Bronchial epithelial cell (primary cell): ENCODE measurements at regions not wholly inside any gene's neighbourhood (a gene's known extent, or its start where the extent isn't known, plus 50 kb on each side); places are given as distances from the start of the nearest gene placed in this dataset.

Experiments used
- DNase-seq: peaks from one replicate; pipeline ENCODE4 v3.0.0-alpha.2; 2010; ENCODE audit warnings: low read depth
- FAIRE-seq: peaks from 2 replicates; lab custom pipeline; 2011; peaks lifted over from hg19 to GRCh38; lab: Jason Lieb, UNC
- H3K27me3 ChIP-seq: 2 replicates; pipeline ENCODE4 v1.5.1; 2011; ENCODE audit warnings: low read length; ENCODE audit not compliant: control insufficient read depth, insufficient read depth
- H3K36me3 ChIP-seq: 2 replicates; pipeline ENCODE4 v1.5.1; 2011; ENCODE audit warnings: low read length; ENCODE audit not compliant: control insufficient read depth, insufficient read depth
- H3K4me3 ChIP-seq: 2 replicates; pipeline ENCODE4 v1.5.1; 2011; ENCODE audit warnings: mild to moderate bottlenecking, low read depth, low read length, control low read depth
- TF ChIP-seq, protein P1 (sequence below): IDR thresholded peaks from 2 replicates; pipeline ENCODE4 v1.5.1; 2011; ENCODE audit warnings: mild to moderate bottlenecking, moderate library complexity, low read length, control low read depth, inconsistent platforms; ENCODE audit not compliant: insufficient read depth, severe bottlenecking

DNA sequence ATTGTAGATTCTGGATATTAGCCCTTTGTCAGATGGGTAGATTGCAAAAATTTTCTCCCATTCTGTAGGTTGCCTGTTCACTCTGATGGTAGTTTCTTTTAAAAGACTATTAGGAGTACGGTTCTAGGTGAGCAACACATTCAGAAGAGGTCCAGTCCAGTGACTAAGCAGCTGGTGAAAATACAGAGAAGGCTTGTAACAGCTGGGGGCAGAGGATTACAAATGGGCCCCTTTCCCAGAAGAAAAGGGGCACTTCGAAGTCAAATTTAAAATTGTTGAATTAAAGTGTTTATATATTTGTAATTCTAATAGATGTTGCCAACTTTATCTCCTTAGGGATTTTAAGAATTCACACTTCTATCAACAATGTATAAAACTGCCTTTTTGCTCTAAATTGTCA lies 720.5 kb downstream of the TLE4 start:
- DNase-seq, result no peak
- no peaks in the 10 kb centered on the region for H3K27me3 ChIP-seq
- no peak for FAIRE-seq
- H3K36me3 ChIP-seq, result no peaks in the 10 kb centered on the region
- H3K4me3 ChIP-seq, result no peak overlapping the region
- TF ChIP-seq, protein P1, sequence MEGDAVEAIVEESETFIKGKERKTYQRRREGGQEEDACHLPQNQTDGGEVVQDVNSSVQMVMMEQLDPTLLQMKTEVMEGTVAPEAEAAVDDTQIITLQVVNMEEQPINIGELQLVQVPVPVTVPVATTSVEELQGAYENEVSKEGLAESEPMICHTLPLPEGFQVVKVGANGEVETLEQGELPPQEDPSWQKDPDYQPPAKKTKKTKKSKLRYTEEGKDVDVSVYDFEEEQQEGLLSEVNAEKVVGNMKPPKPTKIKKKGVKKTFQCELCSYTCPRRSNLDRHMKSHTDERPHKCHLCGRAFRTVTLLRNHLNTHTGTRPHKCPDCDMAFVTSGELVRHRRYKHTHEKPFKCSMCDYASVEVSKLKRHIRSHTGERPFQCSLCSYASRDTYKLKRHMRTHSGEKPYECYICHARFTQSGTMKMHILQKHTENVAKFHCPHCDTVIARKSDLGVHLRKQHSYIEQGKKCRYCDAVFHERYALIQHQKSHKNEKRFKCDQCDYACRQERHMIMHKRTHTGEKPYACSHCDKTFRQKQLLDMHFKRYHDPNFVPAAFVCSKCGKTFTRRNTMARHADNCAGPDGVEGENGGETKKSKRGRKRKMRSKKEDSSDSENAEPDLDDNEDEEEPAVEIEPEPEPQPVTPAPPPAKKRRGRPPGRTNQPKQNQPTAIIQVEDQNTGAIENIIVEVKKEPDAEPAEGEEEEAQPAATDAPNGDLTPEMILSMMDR, result no peak

- TF ChIP-seq, protein P1, result no peak
- Histone ChIP-seq H3K36me3 (no peaks in the 10 kb centered on the region), H3K27me3 (no peaks in the 10 kb centered on the region), H3K4me3 (no peak overlapping the region)
- peak; percentile 5 for DNase-seq
- no peak for FAIRE-seq
Observed at GRCh38 chr9:80285326-80285725, 713.6 kb downstream of the TLE4 start.

GRCh38 chr9:80282766-80283165 lies 711.0 kb downstream of the TLE4 start:
- TF ChIP-seq, protein P1, result no peak
- H3K27me3 ChIP-seq, result no peaks in the 10 kb centered on the region
- no peak for DNase-seq
- no peak overlapping the region for H3K4me3 ChIP-seq
- no peaks in the 10 kb centered on the region for H3K36me3 ChIP-seq
- FAIRE-seq, result no peak

- FAIRE-seq, result no peak
- no peak overlapping the region for H3K4me3 ChIP-seq
Observed at GRCh38 chr9:80259079-80259478, 687.3 kb downstream of the TLE4 start.

DNA sequence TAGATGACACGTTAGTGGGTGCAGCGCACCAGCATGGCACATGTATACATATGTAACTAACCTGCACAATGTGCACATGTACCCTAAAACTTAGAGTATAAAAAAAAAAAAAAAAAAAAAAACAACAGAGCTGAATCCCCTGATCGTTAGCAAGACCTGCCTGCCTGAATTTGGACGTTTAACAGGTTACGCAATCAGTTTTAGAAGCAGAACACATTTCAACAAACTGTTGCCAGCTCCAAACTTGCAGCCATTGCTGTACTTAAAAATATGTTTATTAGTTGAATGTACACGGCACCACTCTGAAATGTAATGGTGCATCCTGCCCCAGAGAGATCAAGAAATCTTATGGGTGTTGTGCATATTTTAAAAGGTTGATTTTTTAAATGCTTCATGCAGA lies 680.0 kb downstream of the TLE4 start:
- TF ChIP-seq, protein P1, result no peak
- FAIRE-seq (no peak), DNase-seq (no peak)
- H3K27me3 ChIP-seq, result no peaks in the 10 kb centered on the region
- H3K36me3 ChIP-seq, result no peaks in the 10 kb centered on the region
- no peak overlapping the region for H3K4me3 ChIP-seq

More at GRCh38 chr9:80259079-80259478, 687.3 kb downstream of the TLE4 start:
- no peaks in the 10 kb centered on the region for H3K27me3 ChIP-seq
- no peak for DNase-seq
- TF ChIP-seq, protein P1, result no peak
- no peaks in the 10 kb centered on the region for H3K36me3 ChIP-seq

DNA sequence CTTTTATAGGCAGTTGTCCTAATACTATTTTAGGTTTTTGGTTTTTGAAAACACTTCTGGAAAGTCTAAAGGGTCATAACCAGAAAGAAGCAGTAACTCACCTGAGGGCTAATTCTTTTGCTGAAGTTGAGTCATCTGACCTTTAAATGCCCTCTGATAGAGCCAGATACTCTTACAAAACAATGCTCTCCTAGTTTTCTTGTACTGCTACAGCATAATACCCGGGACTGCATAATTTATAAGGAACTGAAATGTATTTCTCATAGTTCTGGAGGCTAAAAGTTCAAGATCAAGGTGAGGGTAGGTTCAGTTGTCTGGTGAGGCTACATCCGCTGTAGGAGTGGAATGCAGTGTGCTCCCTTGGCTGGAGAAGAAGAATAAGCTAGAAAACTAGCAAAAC lies 670.3 kb downstream of the TLE4 start:
- DNase-seq, result peak; percentile 12
- TF ChIP-seq, protein P1, result no peak
- H3K4me3 ChIP-seq, result no peak overlapping the region
- FAIRE-seq, result no peak
- H3K27me3 ChIP-seq, result no peaks in the 10 kb centered on the region
- H3K36me3 ChIP-seq, result no peaks in the 10 kb centered on the region
